ENCODE measurements at regions not wholly inside any gene's neighbourhood (a gene's known extent, or its start where the extent isn't known, plus 50 kb on each side); places are given as distances from the start of the nearest gene placed in this dataset.

DNA sequence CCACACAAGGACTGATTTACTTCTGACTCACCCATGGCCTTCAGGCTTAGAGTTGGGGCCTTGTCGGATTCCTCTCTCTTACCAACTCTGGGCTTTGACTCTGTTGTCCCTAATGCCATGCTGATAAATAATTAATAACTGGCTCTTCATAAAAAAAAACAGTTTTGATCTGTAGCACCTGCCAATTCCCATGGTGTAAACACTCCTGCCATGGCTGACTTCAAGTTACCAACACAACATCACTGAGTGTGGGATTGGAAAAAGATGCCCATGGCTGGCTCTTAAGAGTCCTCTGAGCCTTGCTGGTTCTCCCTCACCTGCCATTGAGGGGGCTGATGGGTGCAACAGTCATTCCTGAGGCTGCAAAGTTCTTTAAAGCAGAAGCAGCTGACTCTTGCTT, 104.8 kb downstream of the KIF26A start:
- Histone ChIP-seq H3K9me3 (no peaks in the 10 kb centered on the region), H3K4me1 (replicated peaks) (no peaks in the 10 kb centered on the region), H3K27me3 (replicated peaks; ENCODE audit: insufficient read depth) (peaks cover 4% of the 10 kb centered on the region), H3K4me3 (no peak overlapping the region), H3K36me3 (no peaks in the 10 kb centered on the region), H3K27ac (no peak overlapping the region)
- intact Hi-C loops (cut with DNase I), result no loop called here
- TF ChIP-seq POLR2AphosphoS5 (IDR thresholded peaks at IDR 0.05), result no peak
- TF ChIP-seq CTCF (IDR thresholded peaks at IDR 0.05), result no peak
- TF ChIP-seq POLR2A (IDR thresholded peaks at IDR 0.05), result no peak
- WGBS, result 100% methylated on average over 1 of the region's 1 CpG
- no peak for DNase-seq (ENCODE audit: low spot score)

- intact Hi-C loops (cut with DNase I), result no loop called here
- 22% methylated on average over 23 of the region's 23 CpGs for WGBS
- Histone ChIP-seq H3K27ac (no peak overlapping the region), H3K27me3 (replicated peaks; ENCODE audit: insufficient read depth) (peaks cover 2% of the 10 kb centered on the region), H3K36me3 (no peaks in the 10 kb centered on the region), H3K9me3 (no peaks in the 10 kb centered on the region), H3K4me3 (no peak overlapping the region), H3K4me1 (replicated peaks) (no peaks in the 10 kb centered on the region)
- no peak for TF ChIP-seq CTCF (IDR thresholded peaks at IDR 0.05)
- no peak for TF ChIP-seq POLR2A (IDR thresholded peaks at IDR 0.05)
- no peak for TF ChIP-seq POLR2AphosphoS5 (IDR thresholded peaks at IDR 0.05)
- no peak for DNase-seq (ENCODE audit: low spot score)
Measured at GRCh38 chr14:104244221-104245011, 106.0 kb downstream of the KIF26A start.

- TF ChIP-seq POLR2AphosphoS5 (IDR thresholded peaks at IDR 0.05), result no peak
- TF ChIP-seq POLR2A (IDR thresholded peaks at IDR 0.05), result no peak
- no peak for TF ChIP-seq CTCF (IDR thresholded peaks at IDR 0.05)
- H3K9me3 ChIP-seq, result no peaks in the 10 kb centered on the region
- WGBS, result 55% methylated on average over 3 of the region's 3 CpGs
- no peak overlapping the region for H3K27ac ChIP-seq
- no peaks in the 10 kb centered on the region for H3K4me1 ChIP-seq (replicated peaks)
- no peaks in the 10 kb centered on the region for H3K27me3 ChIP-seq (replicated peaks; ENCODE audit: insufficient read depth)
- DNase-seq (ENCODE audit: low spot score), result no peak
- H3K4me3 ChIP-seq, result no peak overlapping the region
- no peaks in the 10 kb centered on the region for H3K36me3 ChIP-seq
- intact Hi-C loops (cut with DNase I), result no loop called here
Measured at GRCh38 chr14:104245075-104245474, 106.7 kb downstream of the KIF26A start.

DNA sequence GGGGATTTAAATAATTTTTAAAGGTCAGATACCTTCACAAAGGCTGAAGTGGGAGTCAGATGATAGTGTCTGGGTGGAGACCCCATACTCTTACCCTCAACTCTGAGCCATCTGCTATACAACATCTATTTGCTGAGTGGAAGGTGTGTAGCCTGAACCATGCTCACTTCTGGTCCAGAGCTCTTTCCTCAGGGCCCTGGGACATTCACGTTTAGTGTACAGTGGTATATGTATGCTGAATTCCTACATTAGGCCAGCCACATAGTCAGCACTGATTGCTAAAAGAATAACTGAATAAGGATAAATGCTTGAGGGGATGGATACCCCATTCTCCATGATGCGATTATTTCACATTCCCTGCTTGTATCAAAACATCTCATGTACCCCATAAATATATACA, 107.3 kb downstream of the KIF26A start:
- Histone ChIP-seq H3K9me3 (no peaks in the 10 kb centered on the region), H3K27ac (no peak overlapping the region), H3K36me3 (no peaks in the 10 kb centered on the region), H3K4me1 (replicated peaks) (no peaks in the 10 kb centered on the region), H3K4me3 (no peak overlapping the region), H3K27me3 (replicated peaks; ENCODE audit: insufficient read depth) (no peaks in the 10 kb centered on the region)
- DNase-seq (ENCODE audit: low spot score), result no peak
- TF ChIP-seq POLR2A (IDR thresholded peaks at IDR 0.05) (no peak), CTCF (IDR thresholded peaks at IDR 0.05) (no peak), POLR2AphosphoS5 (IDR thresholded peaks at IDR 0.05) (no peak)
- intact Hi-C loops (cut with DNase I), result no loop called here
- WGBS, result 100% methylated on average over 2 of the region's 2 CpGs
